PC-3 (cell line): ENCODE measurements at regions not wholly inside any gene's neighbourhood (a gene's known extent, or its start where the extent isn't known, plus 50 kb on each side); places are given as distances from the start of the nearest gene placed in this dataset.

Source experiments
- ATAC-seq: fragments of 200-7000 bp; cut with Tn5 transposase; 2 replicates; pipeline ENCODE4 v1.9.1; 2020; ENCODE audit warnings: mild to moderate bottlenecking, moderate library complexity
- BruUV-seq: library from RNA; stranded (reverse); fragments of 400-500 nt; replicated peaks from 2 replicates; lab custom pipeline; 2021; lab: Mats Ljungman, UMichigan
- CTCF ChIA-PET: fragments of 300-600 bp; sonication (Branson Sonifier 250); formaldehyde crosslinking; loops from one replicate; lab custom pipeline; 2022; ENCODE audit warnings: antibody characterized with exemption; lab: Charles Lee
- POLR2A ChIA-PET: fragments of 300-600 bp; sonication (Branson Sonifier 250); formaldehyde crosslinking; loops from one replicate; lab custom pipeline; 2022; ENCODE audit warnings: antibody characterized with exemption; ENCODE audit not compliant: unreplicated experiment; lab: Charles Lee
- DNase-seq: peaks from one replicate; pipeline ENCODE4 v3.0.0-alpha.2; 2015
- H2AFZ ChIP-seq: fragments of 300-600 bp; sonication (generic); 2 replicates; pipeline ENCODE4 v1.6.0; 2016; ENCODE audit warnings: antibody characterized with exemption, low read length
- H3F3A ChIP-seq: fragments of 300-600 bp; sonication (generic); one replicate; pipeline ENCODE4 v1.6.0; 2017; ENCODE audit warnings: antibody characterized with exemption, low read length, control low read depth, mild to moderate bottlenecking; ENCODE audit not compliant: unreplicated experiment
- H3K27ac ChIP-seq: fragments of 300-600 bp; sonication (generic); 2 replicates; pipeline ENCODE4 v1.5.1; 2016; ENCODE audit warnings: mild to moderate bottlenecking, low read length
- H3K27me3 ChIP-seq: fragments of 300-600 bp; sonication (generic); 2 replicates; pipeline ENCODE4 v1.6.1; 2016; ENCODE audit warnings: low read length, mixed read lengths
- H3K36me3 ChIP-seq: fragments of 300-600 bp; sonication (generic); 2 replicates; pipeline ENCODE4 v1.6.1; 2016; ENCODE audit warnings: low read depth, mixed run types, low read length, mixed read lengths
- H3K4me1 ChIP-seq: fragments of 300-600 bp; sonication (generic); 2 replicates; pipeline ENCODE4 v1.5.1; 2016; ENCODE audit warnings: low read length; ENCODE audit not compliant: insufficient read depth
- H3K4me2 ChIP-seq: fragments of 300-600 bp; sonication (generic); 2 replicates; pipeline ENCODE4 v1.6.0; 2016; ENCODE audit warnings: low read length
- H3K4me3 ChIP-seq: fragments of 300-600 bp; sonication (generic); 2 replicates; pipeline ENCODE4 v1.5.1; 2016; ENCODE audit warnings: mild to moderate bottlenecking, low read length, mixed read lengths
- H3K79me2 ChIP-seq: fragments of 300-600 bp; sonication (generic); 2 replicates; pipeline ENCODE4 v1.6.1; 2017; ENCODE audit warnings: low read length, mixed read lengths
- H3K9ac ChIP-seq: fragments of 300-600 bp; sonication (generic); 2 replicates; pipeline ENCODE4 v1.6.0; 2016; ENCODE audit warnings: mild to moderate bottlenecking, low read length
- H3K9me2 ChIP-seq: fragments of 300-600 bp; sonication (generic); replicated peaks from 2 replicates; pipeline ENCODE4 v1.6.1; 2016; ENCODE audit warnings: mixed run types, low read length, mixed read lengths
- H3K9me3 ChIP-seq: fragments of 300-600 bp; sonication (generic); 2 replicates; pipeline ENCODE4 v1.6.1; 2016; ENCODE audit warnings: low read length, mixed read lengths
- H4K20me1 ChIP-seq: fragments of 300-600 bp; sonication (generic); 2 replicates; pipeline ENCODE4 v1.6.1; 2016; ENCODE audit warnings: low read length, mixed read lengths
- EZH2 ChIP-seq: fragments of 300-600 bp; sonication (generic); IDR thresholded peaks from one replicate; pipeline ENCODE4 v1.6.1; 2017; ENCODE audit warnings: antibody characterized with exemption, mild to moderate bottlenecking, low read length; ENCODE audit not compliant: unreplicated experiment
- EZH2phosphoT487 ChIP-seq: fragments of 300-600 bp; sonication (generic); IDR thresholded peaks from 2 replicates; pipeline ENCODE4 v1.6.1; 2018; ENCODE audit warnings: mild to moderate bottlenecking, antibody characterized with exemption, low read length, borderline replicate concordance
- intact Hi-C: fragments of 100-400 bp; cut with micrococcal nuclease; formaldehyde crosslinking; loops from 2 replicates; pipeline ENCODE4 v1.9.0; 2023
- TF ChIP-seq, protein P1 (sequence below): fragments of 300-600 bp; sonication (generic); conservative IDR thresholded peaks from 2 replicates; pipeline ENCODE4 v1.5.1; 2017; ENCODE audit warnings: antibody characterized with exemption, low read depth, mild to moderate bottlenecking, low read length

DNA sequence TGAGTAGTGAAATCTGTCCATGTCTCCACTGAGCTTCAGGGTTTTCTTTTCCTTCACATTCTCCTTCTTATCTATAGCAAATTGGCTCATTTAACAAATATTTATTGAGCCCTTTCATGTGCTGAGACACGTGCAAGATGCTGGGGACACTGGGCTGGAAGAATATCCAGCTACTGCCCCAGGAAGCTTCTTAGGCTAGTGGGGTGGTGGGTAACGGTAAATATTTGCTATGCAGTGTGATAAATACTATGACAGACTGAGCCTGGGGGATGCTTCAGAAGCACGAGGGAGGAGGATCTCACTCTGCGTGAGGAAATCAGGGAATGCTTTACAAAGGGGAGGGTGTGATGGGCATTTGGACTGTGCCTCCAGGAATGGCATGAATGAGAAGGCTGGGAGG is 524.1 kb downstream of the GRIN2A start:
- intact Hi-C loops = no loop called here
- H3K79me2 ChIP-seq = no peaks in the 10 kb centered on the region
- no peaks in the 10 kb centered on the region for H3K9me2 ChIP-seq
- BruUV-seq = no TSS peak
- no peaks in the 10 kb centered on the region for H3K9me3 ChIP-seq
- H3F3A ChIP-seq = no peaks in the 10 kb centered on the region
- ChIA-PET POLR2A (interaction anchor here (0.5 kb wide), 1 partner anchor 1355 kb away, joined by 13 read pairs; no protein-coding TSS in a partner anchor), CTCF (no interaction called here)
- TF ChIP-seq, protein P1, sequence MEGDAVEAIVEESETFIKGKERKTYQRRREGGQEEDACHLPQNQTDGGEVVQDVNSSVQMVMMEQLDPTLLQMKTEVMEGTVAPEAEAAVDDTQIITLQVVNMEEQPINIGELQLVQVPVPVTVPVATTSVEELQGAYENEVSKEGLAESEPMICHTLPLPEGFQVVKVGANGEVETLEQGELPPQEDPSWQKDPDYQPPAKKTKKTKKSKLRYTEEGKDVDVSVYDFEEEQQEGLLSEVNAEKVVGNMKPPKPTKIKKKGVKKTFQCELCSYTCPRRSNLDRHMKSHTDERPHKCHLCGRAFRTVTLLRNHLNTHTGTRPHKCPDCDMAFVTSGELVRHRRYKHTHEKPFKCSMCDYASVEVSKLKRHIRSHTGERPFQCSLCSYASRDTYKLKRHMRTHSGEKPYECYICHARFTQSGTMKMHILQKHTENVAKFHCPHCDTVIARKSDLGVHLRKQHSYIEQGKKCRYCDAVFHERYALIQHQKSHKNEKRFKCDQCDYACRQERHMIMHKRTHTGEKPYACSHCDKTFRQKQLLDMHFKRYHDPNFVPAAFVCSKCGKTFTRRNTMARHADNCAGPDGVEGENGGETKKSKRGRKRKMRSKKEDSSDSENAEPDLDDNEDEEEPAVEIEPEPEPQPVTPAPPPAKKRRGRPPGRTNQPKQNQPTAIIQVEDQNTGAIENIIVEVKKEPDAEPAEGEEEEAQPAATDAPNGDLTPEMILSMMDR = no peak
- TF ChIP-seq EZH2 = no peak
- TF ChIP-seq EZH2phosphoT487 = no peak
- no peak overlapping the region for H3K9ac ChIP-seq
- no peaks in the 10 kb centered on the region for H3K36me3 ChIP-seq
- H3K27ac ChIP-seq = no peak overlapping the region
- no peak overlapping the region for H2AFZ ChIP-seq
- H4K20me1 ChIP-seq = no peaks in the 10 kb centered on the region
- H3K4me2 ChIP-seq = no peak overlapping the region
- H3K4me1 ChIP-seq = no peaks in the 10 kb centered on the region
- H3K27me3 ChIP-seq = no peaks in the 10 kb centered on the region
- H3K4me3 ChIP-seq = no peak overlapping the region
- ATAC-seq (no peak), DNase-seq (no peak)

DNA sequence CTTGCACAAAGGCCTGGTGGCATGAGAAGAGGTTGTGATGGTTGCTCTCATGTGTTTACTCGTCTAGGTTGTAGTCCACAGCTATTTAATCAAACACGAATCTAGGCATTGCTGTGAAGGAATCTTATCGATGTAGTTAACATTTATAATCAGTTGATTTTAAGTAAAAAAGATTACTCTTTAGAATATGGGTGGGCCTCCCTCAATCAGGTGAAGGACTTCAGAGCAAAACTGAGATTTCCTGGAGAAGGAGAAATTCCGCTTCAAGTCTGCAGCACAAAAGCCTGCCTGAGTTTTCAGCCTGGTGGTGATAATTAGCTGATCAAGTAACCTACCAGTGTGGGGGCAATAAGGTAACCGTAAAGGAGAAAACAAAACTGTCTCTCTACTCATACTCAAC is 523.6 kb downstream of the GRIN2A start:
- no peak for ATAC-seq
- Histone ChIP-seq H3K27ac (no peak overlapping the region), H3K9me2 (no peaks in the 10 kb centered on the region), H2AFZ (no peak overlapping the region), H3K36me3 (no peaks in the 10 kb centered on the region), H3K4me1 (no peaks in the 10 kb centered on the region), H3K4me2 (no peak overlapping the region), H3K27me3 (no peaks in the 10 kb centered on the region), H3K4me3 (no peak overlapping the region), H4K20me1 (no peaks in the 10 kb centered on the region), H3K9me3 (no peaks in the 10 kb centered on the region), H3K9ac (no peak overlapping the region), H3F3A (no peaks in the 10 kb centered on the region), H3K79me2 (no peaks in the 10 kb centered on the region)
- no peak for DNase-seq
- CTCF ChIA-PET = no interaction called here
- no TSS peak for BruUV-seq
- TF ChIP-seq EZH2phosphoT487 = no peak
- TF ChIP-seq, protein P1 = no peak
- no peak for TF ChIP-seq EZH2
- intact Hi-C loops = no loop called here
- POLR2A ChIA-PET = no interaction called here

DNA sequence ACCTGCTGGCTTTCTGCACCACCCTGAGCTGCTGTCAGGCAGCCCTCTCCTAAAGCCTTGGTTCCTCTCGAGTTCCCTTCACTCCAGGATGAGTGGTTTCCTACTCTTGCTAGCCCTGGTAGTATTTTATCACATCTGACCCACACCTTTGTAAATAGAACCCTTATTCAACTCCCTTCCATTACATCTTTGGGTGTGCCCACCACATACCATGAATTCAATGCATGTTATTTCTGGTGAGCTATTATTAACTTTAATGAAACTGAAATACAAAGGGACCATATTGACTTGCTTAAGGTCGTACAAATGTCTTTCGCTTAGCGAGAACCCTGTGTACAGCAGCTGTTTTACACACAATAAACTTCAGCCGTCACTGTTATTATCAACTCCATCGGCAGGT is 521.3 kb downstream of the GRIN2A start:
- H3K79me2 ChIP-seq = no peaks in the 10 kb centered on the region
- ChIA-PET CTCF (no interaction called here), POLR2A (no interaction called here)
- H3K9ac ChIP-seq = no peak overlapping the region
- H3K27me3 ChIP-seq = no peaks in the 10 kb centered on the region
- no peak for ATAC-seq
- no peak overlapping the region for H3K27ac ChIP-seq
- no peaks in the 10 kb centered on the region for H3K9me2 ChIP-seq
- H4K20me1 ChIP-seq = no peaks in the 10 kb centered on the region
- no peaks in the 10 kb centered on the region for H3K36me3 ChIP-seq
- H3K9me3 ChIP-seq = no peaks in the 10 kb centered on the region
- no peaks in the 10 kb centered on the region for H3K4me1 ChIP-seq
- H2AFZ ChIP-seq = no peak overlapping the region
- DNase-seq = no peak
- no peak overlapping the region for H3K4me3 ChIP-seq
- TF ChIP-seq EZH2 = no peak
- no TSS peak for BruUV-seq
- no peaks in the 10 kb centered on the region for H3F3A ChIP-seq
- intact Hi-C loops = no loop called here
- H3K4me2 ChIP-seq = no peak overlapping the region
